Fibroblast of upper back skin (primary cell): ENCODE measurements at regions not wholly inside any gene's neighbourhood (a gene's known extent, or its start where the extent isn't known, plus 50 kb on each side); places are given as distances from the start of the nearest gene placed in this dataset.

Source experiments
- DNase-seq: peaks from one replicate; pipeline ENCODE4 v3.0.0-alpha.2; 2013

DNA sequence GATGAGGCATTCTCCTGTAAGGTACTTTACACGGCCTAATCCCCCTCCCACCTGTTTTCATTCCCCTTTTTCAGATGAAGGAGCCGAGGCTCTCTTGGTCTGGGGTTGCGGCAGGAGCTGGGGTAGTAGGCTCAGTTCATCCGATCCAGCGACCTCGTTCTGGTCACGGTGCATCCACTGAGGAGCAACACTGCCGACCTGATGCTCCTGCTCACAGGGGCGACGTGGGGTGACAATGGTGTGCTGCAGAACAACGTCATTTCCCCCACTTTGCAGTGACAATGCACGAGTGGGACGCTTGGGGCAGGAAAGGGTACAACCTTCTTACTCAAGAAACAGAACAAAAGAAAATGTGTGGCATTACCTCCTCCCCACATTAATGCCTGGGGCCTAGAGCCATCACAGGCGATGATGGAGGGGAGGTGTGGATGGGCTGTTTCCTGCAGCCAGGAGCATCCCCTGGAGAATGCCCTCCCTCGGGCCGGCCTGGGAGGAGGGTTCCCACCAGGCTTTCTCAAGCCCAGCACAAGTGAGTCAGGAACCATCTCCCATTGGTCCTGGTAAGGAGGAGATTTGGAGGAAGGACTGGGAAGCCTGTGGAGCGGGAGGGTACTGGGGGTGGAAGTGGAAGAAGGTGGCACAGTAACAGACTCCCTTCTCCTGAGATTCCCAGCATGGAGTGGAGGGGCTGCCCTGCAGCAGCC lies 125.6 kb downstream of the SPATA19 start:
- DNase-seq = no peak

DNA sequence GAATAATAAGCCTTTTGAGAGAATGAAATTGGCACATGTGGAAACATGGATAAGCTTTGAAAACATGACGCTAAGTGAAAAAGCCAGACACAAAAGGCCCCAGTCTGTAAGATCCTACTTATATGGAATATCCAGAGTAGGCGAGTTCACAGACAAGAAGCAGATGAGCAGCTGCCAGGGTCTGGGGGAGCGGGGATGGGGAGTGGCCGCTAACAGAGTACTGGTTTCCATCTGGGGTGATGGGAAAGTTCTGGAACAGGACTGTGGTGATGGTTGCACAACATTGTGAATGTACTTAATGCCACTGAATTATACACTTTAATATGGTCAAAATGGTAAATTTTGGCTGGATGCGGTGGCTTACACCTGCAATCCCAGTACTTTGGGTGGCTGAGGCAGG lies 126.5 kb downstream of the SPATA19 start:
- no peak for DNase-seq

DNA sequence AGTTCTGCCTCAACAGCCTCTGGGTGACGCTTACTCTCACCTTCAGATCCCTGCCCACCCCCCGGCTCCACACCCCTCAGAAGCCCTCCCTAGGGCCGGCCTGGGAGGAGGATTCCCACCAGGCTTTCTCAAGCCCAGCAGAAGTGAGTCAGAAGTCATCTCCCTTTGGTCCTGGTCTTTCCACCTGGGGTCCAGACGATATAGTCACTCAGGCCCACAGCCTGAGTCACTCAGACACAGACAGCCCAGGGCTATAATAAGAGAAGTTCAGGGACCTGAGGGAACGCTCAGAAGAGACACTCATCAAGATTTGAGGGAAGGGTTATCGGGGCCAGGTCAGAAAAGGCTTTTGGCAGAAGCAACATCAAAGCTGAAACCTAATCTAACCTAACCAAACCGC lies 127.1 kb downstream of the SPATA19 start:
- no peak for DNase-seq

DNA sequence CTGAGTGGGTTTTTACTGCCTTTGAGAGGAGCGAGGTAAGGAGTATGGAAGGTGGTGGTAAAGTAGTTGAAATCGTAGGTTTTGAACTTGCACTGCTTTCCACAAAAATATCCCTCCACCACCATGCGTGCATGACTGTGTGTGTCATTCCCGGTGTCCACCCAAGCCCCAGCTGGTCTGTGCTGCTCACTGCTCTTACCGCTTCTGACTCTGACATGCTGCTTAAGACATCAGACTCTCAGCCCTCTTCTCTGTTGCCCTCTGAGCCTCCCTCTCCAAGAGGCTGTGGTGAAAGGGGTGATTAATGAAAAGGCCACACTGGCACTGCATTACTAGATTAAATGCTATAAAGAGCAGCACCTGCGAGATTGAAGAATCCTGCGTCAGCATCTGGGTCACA lies 128.7 kb downstream of the SPATA19 start:
- DNase-seq = no peak

DNA sequence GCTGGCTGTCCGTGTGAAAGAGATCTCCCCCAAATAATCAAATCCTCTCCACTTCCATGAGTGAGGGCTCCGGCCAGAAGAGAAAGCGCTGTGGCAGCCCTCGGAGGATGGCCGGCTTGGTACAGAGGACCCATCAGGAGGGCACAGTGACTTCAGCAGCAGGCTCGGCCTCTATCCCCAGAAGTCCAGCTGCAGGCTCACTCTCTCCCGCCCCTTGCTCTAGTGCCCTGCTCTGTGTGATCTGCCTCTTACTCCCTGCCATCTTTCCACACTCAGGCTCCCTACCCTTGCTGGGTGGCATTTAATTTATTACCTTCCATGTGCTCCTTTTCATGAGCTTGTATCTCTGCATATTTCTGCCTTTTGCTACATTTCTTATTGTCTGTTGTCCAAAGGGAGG lies 129.7 kb downstream of the SPATA19 start:
- no peak for DNase-seq

DNA sequence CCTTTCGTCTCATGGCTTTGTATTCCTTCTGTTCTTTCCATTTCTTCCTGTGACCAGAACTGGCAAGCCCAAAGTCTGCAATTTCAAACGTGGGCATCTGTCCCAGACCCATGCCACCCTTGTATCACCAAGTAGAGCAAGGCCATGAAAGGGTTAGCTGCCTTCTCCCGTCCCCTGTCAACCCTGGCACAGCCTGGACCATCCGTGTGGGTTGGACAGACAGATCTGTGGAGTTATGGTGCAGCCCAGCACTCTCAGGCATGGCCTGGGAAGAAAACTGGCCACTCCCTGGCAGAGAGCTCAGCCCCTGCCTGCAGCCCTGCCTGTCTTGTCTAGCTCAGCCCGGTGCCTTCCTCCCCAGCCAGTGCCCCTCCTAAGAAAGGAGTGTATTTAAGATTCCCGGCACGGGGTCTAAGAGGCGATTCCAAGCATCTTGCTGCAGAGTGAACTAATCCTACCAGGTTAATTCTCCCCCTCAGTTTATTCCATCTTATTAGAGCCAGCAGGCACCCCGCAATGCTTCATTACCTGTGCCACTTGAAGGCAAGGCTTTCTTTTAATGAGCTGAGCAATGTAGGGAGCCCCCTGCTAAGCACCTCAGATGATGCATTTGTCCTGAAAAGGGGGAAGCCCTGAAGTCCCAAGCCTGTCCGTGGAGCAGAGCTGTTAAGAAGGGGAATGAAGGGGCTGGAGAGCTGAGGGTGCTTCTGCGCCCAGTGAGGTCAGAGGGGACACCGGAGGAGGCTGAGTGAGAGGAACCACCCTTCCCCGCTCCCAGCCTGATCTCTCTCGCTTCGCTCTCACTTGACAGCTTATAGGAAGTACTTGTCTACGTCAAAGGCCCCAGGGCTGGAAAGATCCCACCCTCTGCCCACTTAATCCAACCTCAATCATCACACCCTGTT lies 130.6 kb downstream of the SPATA19 start:
- no peak for DNase-seq

DNA sequence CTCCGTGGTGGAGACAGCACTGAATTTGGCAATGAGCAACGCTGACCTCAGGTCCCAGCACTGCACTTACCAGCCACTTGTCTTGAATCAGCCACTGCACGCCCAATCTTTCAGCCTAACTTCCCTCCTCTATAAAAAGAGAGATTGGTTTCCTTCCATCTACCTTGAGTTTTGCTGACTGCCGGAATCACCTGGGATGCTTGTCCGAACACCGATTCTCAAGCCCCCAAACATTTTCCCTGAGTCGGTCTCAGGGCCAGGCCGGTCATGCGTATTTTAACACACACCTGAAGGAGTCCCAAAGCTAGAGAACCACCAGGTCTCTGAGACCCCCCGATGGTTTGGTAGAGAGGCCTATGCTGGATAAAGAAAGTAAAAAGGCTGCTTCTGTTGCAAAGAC lies 131.5 kb downstream of the SPATA19 start:
- no peak for DNase-seq

DNA sequence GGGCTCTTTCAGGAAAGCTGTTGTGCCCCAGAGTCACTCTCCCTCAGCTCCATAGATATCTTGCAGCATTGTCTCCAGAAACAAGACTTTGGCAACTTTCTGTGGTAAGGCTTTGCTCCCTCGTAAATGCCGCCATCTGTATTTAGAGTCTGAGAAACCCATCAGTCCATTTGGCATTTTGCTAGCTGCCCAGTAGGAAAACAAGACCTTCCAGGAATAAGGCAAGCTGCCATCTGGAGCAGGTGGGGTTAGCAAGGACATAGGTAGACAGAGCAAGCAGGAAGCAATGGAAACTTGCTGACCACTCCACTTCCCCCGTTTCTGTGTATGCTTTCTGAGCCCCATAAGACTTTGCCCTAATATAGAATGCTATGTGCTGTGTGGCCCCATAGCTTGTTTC lies 131.9 kb downstream of the SPATA19 start:
- no peak for DNase-seq

DNA sequence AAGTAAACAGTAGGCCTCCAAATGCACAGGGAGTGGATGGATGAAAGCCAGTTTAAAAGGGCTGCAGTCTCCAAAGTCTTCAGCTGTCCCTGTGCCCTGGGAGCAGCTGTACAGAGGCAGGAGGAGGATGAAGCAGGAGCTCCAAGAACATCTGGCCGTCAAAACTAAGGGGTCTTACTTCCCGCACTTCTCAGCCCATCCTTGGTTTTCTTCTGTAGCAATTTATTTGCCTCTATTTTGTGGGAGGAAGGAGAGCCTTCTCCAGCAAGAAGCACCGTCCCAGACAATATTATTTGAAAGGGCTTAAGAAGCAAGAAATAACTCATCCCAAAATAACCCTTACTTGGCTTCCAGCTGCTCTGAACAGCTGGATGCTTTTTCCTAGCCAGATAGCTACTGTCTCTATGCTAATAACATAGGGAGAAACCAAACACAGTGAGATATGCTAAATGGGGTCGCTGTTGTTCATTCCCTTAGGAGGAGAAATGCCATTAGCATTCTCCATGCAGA lies 133.2 kb downstream of the SPATA19 start:
- no peak for DNase-seq

DNA sequence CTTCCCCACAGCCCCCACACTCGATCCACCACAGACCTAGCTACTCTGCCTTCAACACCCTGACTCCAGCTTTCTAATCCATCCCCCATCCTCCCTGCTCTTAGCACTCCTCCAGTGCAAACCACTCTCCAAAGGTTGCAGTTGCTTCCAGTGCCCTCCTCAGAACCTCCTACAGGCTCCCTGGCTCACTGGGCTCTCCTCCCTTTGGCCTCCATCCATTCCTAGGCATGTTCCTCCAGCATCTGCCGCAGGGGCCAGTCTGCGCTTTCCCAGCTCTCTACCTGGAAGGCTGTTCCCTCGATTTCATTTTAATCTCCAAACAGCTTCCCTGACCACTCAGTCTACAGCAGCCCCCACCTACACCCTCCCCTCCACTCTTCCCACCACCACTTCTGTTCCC lies 133.8 kb downstream of the SPATA19 start:
- DNase-seq = no peak

DNA sequence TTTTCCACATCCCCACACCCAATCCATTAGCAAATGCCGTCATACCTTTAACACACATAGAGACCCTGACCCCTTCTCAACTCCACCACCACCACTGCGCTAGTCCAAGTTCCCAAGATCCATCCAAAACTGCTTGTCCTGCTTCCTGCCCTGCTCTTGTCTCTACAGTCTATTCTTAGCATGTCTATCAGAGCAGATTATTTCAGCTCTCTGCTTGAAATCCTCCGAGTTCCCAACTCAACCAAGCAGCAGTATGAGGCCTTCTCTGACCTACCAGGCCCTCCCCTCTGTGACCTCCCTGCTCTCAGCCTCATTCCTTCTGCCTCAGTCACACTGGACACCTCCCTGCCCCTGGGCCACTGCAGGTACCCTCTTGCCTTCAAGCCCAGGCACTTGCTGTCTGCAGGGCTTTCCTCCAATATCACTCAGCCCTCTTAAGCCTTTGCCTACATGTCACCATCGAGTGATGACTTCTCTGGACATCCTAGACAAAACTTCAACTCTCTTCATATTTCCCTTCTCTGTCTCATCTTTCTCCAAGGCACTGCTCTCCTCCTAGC lies 134.6 kb downstream of the SPATA19 start:
- DNase-seq = no peak

DNA sequence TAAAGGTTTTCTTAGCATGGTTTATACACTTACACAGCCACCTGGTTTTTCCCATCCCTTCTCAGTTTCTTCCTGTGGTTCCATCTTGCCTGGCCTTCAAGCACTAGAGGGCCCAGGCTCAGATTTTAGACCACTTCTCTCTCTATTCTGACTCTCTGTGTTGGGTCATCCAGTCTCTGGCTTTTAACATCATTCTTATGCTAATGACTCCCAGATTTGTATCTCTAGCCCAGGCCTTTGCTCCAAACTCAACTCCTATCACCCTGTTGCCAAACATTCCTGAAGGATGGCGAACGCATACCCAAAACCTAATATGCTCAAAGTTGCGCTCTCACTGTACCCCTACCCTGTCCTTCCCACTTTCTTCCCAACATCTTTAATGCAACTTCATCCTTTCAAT lies 135.1 kb downstream of the SPATA19 start:
- no peak for DNase-seq

DNA sequence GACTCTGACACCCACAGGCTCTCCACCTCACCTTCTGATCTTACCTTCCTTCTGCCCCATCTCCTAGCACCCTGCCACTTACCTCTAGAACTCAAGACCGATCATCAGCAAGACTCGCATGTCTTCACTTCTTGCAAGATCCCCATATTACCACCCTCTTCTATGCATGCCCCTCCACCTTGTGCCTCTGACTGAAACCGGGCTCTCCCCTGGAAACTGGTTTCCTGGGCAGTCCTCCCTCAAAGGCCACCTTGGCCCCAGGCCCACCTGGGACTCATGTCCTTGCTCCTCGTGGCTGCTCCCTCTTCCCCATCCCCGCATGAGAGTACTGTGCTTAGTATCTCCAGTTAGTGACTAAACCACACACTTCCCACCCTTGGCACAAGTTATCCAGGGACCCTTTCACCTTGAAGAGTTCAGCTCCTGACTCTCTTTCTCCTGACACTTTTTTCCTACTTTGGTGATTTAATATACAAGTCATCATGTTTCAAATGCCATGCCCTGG lies 136.7 kb downstream of the SPATA19 start:
- no peak for DNase-seq

DNA sequence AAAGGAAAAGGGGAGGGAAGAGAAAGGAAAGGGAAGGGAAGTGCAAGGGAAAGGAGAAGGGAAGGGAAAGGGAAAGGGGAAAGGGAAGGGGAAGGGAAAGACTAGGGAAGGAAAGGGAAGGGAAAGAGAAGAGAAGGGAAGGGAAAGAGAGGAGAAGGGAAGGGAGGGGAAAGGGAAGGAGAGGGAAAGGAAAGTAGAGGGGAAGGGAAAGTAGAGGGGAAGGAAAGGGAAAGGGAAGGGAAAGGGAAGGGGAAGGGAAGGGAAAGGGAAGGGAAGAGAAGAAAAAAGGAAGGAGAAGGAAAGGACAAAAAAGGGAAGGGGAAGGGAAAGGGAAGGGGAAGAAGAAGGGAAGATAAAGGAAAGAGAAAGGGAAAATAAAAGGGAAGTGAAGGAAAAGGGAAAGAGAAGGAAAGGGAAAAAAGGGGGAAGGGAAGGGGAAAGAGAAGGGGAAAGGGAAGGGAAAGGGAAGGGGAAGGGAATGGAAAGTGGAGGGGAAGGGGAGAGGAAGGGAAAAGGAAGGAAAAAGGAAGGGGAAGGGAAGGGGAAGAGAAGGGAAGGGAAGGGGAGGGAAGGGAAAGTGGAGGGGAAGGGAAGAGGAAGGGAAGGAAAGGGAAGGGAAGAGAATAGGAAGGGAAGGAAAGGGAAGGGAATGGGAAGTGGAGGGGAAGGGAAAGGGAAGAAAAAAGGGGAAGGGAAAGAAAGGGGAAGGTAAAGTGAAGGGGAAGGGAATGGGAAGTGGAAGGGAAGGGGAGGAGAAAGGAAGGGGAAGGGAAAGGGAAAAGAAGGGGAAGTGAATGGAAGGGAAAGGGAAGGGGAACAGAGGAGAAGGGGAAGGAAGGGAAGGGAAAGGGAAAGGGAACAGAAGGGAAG lies 138.2 kb downstream of the SPATA19 start:
- DNase-seq = no peak

DNA sequence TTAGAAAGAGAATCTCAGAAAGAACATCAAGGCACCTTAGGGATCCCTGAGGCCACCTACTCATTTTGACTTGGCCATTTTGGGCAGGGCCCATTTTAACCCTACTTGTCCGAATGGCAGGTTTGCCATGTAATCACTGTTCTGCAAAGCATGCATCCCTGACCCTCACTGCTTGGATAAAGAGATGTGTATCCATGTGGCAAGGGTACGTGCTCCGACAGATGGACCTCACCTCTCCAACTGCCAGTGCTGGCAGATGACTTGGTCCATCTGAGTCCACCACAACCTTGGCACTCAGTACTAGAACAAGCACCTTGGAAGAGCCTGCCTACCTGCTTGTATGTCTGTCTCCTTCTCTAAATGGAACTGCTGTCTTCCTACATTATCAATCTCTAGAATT lies 139.4 kb downstream of the SPATA19 start:
- DNase-seq = no peak

DNA sequence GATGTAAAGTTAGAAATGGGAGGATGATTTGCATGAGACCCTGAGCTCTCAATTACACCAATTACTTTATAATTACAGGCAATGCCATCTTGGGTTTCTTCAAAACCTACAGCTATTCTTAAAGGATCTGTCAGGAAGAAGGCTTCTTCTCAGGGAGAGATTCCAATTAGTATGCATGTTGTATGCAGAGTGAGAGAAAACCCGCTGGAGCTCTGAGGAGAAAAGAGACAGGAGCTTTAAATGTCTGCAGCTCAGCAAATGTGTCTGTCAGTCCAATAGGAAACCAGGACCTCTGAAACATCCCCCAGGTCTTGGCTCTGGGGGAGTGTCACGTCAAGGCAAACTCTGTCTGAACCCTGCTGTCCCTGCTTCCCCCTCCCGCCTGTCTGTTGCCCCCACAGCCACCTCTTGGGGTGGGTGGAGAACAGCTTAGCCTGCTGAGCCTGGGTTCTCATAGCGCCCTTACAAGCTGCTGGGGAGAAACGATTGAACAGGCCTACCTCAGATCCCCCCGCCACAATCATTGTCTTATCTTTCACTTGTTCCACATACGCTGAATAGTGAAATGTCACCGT lies 140.2 kb downstream of the SPATA19 start:
- no peak for DNase-seq

DNA sequence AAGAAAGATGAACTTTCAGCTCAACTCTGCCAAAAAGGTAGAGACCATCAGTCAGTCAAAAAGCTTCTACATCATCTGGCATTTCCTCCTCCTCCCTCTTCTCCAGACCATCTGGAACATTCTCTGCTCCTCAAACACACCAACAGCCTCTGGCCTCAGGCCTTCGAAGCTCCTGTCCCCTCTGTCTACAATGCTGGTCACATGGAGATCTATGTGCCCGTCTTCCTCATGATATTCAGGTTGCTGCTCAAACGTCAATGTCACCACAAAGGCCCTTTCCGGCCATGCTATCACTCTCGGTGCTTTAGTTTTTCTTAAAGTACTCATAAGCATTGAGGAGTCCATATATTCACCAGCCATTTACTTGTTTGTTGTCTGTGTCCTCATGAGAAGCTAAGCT lies 146.2 kb downstream of the SPATA19 start:
- DNase-seq = no peak

DNA sequence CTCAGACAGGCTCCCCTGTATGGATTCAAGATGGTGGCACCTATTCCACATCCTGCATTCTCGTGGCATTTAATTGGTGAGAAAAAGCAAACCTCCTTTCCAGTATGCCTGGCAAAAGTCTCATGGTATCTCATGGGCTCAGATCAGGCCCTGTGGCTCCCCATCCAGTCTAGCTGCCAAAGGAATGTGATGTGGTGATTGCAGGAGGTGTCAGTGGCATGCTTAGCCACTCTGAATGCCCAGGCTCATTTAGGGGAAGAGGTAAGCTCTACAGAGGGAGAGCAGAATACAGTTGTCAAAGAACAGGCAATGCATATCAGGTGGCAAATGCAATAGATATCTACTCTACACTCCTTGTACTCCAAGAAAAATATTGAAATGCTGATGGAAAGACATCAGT lies 146.7 kb downstream of the SPATA19 start:
- DNase-seq = no peak

DNA sequence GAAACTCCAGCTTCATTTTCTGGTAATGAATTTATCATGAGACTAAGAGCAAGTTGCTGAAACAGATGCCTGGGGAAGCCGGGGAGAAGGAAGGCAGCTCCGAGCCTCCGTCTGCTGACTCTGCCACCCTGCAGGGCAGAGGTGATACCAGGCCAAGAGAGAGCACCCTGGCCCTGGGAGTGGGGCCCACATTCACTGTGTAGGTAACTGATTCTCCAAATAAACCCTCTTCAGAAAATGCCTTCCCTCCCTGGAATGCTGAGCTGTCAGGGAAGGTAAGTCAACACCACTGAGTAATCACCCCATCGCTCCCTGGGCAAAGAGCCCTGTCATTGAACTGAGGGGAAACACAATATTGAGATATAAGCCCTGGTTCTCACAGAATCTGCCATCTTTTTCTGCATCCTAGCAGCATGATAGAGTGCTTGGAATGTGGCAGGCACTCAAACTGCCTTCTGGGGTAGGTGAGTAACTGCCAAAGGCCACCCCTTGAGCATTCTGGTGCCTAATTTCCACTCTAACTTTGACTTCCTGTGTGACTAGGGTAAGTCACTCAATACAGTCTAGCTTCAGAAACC lies 147.6 kb downstream of the SPATA19 start:
- DNase-seq = no peak

DNA sequence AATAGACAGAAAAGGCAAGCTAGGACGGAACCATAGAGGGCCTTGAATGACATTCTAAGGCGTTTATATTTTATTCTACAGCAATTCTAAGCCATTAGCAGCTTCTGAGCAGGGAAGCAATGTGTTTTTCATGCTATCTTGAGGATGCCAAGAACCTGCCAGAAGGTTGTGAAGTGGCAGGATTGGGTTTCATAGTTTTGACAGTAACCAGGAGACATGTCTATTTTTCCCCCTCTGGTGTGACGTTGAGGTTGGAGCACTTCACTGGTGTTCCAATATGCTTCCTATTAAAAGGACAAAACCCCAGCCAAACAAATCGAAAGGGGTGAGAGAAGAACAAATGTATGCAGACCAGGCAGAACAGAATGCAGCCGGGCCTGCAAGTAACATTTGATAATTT lies 148.2 kb downstream of the SPATA19 start:
- no peak for DNase-seq

DNA sequence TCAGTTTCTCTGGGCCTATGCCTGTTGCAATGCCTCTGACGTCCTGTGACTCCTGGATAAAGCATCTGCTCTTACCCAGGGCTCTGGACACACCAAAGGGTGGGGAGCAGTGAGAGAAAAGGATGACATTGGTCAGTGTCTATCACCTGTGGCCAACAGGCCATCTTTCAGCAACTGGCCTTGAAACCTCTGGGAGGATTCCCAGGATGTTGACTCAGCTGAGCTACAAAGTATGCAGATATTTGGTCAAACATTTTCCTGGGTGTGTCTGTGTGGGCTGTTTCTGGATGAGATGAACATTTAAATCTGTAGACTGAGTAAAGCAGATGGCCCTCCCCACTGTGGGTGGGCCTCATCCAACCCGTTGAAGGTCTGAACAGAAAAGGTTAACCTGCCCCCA lies 149.9 kb downstream of the SPATA19 start:
- DNase-seq = no peak

DNA sequence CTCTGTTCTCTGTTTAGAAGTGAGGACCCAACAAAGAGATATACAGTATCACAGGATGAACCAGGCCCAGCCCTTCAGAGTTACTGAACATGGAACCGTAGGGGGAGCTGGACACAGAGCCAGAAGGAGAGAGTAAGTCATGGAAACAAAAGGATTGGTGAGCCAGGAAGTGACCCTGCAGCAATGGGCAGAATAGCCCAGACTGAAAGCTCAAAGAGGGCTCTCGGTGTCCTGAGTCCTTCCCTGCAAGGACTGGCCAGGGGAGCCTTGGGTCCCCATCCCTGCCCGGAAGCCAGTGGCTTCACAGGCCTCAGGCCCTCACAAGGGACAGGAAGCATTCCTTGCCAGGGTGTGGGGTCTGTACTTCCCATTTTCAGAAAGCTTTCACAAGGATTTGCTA lies 150.6 kb downstream of the SPATA19 start:
- no peak for DNase-seq
